GM12878 (cell line): ENCODE measurements at regions not wholly inside any gene's neighbourhood (a gene's known extent, or its start where the extent isn't known, plus 50 kb on each side); places are given as distances from the start of the nearest gene placed in this dataset.

Experiments
- NR2C1 ChIP-seq: fragments of 450-650 bp; IDR thresholded peaks from 2 replicates; pipeline ENCODE4 v1.6.1; 2017; ENCODE audit warnings: antibody characterized with exemption, mild to moderate bottlenecking, moderate library complexity
- POLR2AphosphoS5 ChIP-seq: IDR thresholded peaks from 2 replicates; pipeline ENCODE4 v1.6.1; 2011; ENCODE audit warnings: mild to moderate bottlenecking, low read length, inconsistent platforms
- SMC3 ChIP-seq: IDR thresholded peaks from 2 replicates; pipeline ENCODE4 v1.6.1; 2011; ENCODE audit warnings: low read length, improper control_type of control experiment, borderline replicate concordance
- TAF1 ChIP-seq: IDR thresholded peaks from 2 replicates; pipeline ENCODE4 v1.6.1; 2011; ENCODE audit warnings: mild to moderate bottlenecking, low read depth, low read length, borderline replicate concordance
- TF ChIP-seq, protein P1 (sequence below): IDR thresholded peaks from 2 replicates; pipeline ENCODE4 v1.6.1; 2011; ENCODE audit warnings: mild to moderate bottlenecking, low read depth, low read length, moderate library complexity; ENCODE audit not compliant: insufficient replicate concordance
- TF ChIP-seq, protein P2 (sequence below): fragments of 450-650 bp; IDR thresholded peaks from 2 replicates; pipeline ENCODE4 v1.6.1; 2016; ENCODE audit warnings: mild to moderate bottlenecking
- TF ChIP-seq, protein P3 (sequence below): IDR thresholded peaks from 2 replicates; pipeline ENCODE4 v1.6.1; 2012; ENCODE audit warnings: improper control_type of control experiment, low read depth, low read length; ENCODE audit not compliant: insufficient replicate concordance

DNA sequence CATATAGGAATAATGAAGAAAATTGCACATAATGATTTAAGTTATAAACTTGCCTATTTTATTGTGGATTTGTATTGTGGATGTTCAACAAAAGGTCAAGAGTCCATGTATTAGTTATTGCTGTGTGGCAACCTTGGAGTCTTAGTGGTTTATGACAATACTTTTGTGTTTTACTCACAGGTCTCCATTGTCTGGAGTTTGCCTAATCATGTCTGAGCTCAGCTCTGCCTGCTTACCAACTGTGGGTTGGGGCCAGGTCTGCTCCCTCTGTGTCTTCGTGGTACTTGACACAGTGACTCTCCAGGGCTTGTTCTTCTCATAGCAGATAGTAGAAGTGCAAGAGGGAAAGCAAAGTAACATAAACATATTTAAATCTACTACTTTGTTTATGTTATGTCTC lies 382.5 kb downstream of the CBLN2 start (continued):
- TF ChIP-seq NR2C1 (no peak), TAF1 (no peak), SMC3 (no peak), POLR2AphosphoS5 (no peak)
- TF ChIP-seq, protein P1, sequence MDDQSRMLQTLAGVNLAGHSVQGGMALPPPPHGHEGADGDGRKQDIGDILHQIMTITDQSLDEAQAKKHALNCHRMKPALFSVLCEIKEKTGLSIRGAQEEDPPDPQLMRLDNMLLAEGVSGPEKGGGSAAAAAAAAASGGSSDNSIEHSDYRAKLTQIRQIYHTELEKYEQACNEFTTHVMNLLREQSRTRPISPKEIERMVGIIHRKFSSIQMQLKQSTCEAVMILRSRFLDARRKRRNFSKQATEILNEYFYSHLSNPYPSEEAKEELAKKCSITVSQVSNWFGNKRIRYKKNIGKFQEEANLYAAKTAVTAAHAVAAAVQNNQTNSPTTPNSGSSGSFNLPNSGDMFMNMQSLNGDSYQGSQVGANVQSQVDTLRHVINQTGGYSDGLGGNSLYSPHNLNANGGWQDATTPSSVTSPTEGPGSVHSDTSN, result no peak
- TF ChIP-seq, protein P2, sequence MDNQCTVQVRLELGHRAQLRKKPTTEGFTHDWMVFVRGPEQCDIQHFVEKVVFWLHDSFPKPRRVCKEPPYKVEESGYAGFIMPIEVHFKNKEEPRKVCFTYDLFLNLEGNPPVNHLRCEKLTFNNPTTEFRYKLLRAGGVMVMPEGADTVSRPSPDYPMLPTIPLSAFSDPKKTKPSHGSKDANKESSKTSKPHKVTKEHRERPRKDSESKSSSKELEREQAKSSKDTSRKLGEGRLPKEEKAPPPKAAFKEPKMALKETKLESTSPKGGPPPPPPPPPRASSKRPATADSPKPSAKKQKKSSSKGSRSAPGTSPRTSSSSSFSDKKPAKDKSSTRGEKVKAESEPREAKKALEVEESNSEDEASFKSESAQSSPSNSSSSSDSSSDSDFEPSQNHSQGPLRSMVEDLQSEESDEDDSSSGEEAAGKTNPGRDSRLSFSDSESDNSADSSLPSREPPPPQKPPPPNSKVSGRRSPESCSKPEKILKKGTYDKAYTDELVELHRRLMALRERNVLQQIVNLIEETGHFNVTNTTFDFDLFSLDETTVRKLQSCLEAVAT, result no peak
- TF ChIP-seq, protein P3, sequence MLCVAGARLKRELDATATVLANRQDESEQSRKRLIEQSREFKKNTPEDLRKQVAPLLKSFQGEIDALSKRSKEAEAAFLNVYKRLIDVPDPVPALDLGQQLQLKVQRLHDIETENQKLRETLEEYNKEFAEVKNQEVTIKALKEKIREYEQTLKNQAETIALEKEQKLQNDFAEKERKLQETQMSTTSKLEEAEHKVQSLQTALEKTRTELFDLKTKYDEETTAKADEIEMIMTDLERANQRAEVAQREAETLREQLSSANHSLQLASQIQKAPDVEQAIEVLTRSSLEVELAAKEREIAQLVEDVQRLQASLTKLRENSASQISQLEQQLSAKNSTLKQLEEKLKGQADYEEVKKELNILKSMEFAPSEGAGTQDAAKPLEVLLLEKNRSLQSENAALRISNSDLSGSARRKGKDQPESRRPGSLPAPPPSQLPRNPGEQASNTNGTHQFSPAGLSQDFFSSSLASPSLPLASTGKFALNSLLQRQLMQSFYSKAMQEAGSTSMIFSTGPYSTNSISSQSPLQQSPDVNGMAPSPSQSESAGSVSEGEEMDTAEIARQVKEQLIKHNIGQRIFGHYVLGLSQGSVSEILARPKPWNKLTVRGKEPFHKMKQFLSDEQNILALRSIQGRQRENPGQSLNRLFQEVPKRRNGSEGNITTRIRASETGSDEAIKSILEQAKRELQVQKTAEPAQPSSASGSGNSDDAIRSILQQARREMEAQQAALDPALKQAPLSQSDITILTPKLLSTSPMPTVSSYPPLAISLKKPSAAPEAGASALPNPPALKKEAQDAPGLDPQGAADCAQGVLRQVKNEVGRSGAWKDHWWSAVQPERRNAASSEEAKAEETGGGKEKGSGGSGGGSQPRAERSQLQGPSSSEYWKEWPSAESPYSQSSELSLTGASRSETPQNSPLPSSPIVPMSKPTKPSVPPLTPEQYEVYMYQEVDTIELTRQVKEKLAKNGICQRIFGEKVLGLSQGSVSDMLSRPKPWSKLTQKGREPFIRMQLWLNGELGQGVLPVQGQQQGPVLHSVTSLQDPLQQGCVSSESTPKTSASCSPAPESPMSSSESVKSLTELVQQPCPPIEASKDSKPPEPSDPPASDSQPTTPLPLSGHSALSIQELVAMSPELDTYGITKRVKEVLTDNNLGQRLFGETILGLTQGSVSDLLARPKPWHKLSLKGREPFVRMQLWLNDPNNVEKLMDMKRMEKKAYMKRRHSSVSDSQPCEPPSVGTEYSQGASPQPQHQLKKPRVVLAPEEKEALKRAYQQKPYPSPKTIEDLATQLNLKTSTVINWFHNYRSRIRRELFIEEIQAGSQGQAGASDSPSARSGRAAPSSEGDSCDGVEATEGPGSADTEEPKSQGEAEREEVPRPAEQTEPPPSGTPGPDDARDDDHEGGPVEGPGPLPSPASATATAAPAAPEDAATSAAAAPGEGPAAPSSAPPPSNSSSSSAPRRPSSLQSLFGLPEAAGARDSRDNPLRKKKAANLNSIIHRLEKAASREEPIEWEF, result no peak
